Thyroid gland (tissue), 4 donors: ENCODE measurements at regions not wholly inside any gene's neighbourhood (a gene's known extent, or its start where the extent isn't known, plus 50 kb on each side); places are given as distances from the start of the nearest gene placed in this dataset.

Source experiments
- POLR2A ChIP-seq, 2 donors: fragments of 450-650 bp; IDR thresholded peaks; one replicate each; pipeline ENCODE4 v1.6.1; 2017; ENCODE audit warnings: antibody characterized with exemption in 2 of 2, mild to moderate bottlenecking in 2 of 2, moderate library complexity in 1 of 2
- TF ChIP-seq, protein P1 (sequence below), 6 experiments: fragments of 200-600 bp in 3 of 6; fragments of 450-650 bp in 3 of 6; sonication (generic) in 3 of 6; IDR thresholded peaks; one replicate each; pipeline ENCODE4 v1.5.1; 2016 to 2019; ENCODE audit warnings: antibody characterized with exemption in 6 of 6, mild to moderate bottlenecking in 2 of 6, inconsistent platforms in 1 of 6, moderate library complexity in 1 of 6

DNA sequence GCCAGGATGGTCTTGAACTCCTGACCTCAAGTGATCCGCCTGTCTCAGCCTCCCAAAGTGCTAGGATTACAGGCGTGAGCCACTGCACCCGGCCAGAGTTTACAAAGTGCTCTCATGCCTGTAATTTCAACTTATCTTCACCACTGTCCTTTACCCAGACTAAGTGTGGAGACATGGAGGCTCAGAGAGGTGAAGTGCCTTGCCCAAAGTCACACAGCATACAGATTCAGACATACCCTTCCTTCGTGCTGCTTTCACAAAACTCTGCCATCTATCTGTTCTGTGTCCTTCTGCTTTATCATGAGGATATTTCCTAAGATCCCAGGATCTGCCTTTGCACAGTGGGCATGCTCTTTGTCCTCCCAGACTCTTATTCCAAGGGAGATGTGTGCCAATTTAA is 143.6 kb upstream of the SYT13 start:
- TF ChIP-seq, protein P1, sequence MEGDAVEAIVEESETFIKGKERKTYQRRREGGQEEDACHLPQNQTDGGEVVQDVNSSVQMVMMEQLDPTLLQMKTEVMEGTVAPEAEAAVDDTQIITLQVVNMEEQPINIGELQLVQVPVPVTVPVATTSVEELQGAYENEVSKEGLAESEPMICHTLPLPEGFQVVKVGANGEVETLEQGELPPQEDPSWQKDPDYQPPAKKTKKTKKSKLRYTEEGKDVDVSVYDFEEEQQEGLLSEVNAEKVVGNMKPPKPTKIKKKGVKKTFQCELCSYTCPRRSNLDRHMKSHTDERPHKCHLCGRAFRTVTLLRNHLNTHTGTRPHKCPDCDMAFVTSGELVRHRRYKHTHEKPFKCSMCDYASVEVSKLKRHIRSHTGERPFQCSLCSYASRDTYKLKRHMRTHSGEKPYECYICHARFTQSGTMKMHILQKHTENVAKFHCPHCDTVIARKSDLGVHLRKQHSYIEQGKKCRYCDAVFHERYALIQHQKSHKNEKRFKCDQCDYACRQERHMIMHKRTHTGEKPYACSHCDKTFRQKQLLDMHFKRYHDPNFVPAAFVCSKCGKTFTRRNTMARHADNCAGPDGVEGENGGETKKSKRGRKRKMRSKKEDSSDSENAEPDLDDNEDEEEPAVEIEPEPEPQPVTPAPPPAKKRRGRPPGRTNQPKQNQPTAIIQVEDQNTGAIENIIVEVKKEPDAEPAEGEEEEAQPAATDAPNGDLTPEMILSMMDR (IDR thresholded peaks at IDR 0.05), result no peak
- no peak for TF ChIP-seq POLR2A (IDR thresholded peaks at IDR 0.05)
